GM12891 (cell line): ENCODE measurements at regions not wholly inside any gene's neighbourhood (a gene's known extent, or its start where the extent isn't known, plus 50 kb on each side); places are given as distances from the start of the nearest gene placed in this dataset.

Experiments
- PAX5 ChIP-seq: IDR thresholded peaks from 2 replicates; pipeline ENCODE4 v1.6.1; 2011; ENCODE audit warnings: low read length, moderate library complexity, mild to moderate bottlenecking; ENCODE audit not compliant: insufficient read depth, severe bottlenecking
- POLR2A ChIP-seq: IDR thresholded peaks from 2 replicates; pipeline ENCODE4 v1.6.1; 2011; ENCODE audit warnings: low read depth, low read length, control low read depth
- POLR2AphosphoS5 ChIP-seq: IDR thresholded peaks from 2 replicates; pipeline ENCODE4 v1.6.1; 2011; ENCODE audit warnings: low read depth, low read length, control low read depth
- POU2F2 ChIP-seq: IDR thresholded peaks from 2 replicates; pipeline ENCODE4 v1.6.1; 2011; ENCODE audit warnings: low read depth, mild to moderate bottlenecking, control low read depth, low read length, moderate library complexity
- SPI1 ChIP-seq: IDR thresholded peaks from 2 replicates; pipeline ENCODE4 v1.6.1; 2011; ENCODE audit warnings: low read depth, low read length, control low read depth
- TAF1 ChIP-seq: IDR thresholded peaks from 2 replicates; pipeline ENCODE4 v1.6.1; 2011; ENCODE audit warnings: low read depth, low read length, control low read depth

GRCh38 chr2:223185638-223186037, 133.6 kb downstream of the KCNE4 start:
- TF ChIP-seq POLR2A (no peak), POLR2AphosphoS5 (no peak), TAF1 (no peak), SPI1 (no peak), POU2F2 (no peak), PAX5 (no peak)
